DND-41 (cell line): ENCODE measurements at regions not wholly inside any gene's neighbourhood (a gene's known extent, or its start where the extent isn't known, plus 50 kb on each side); places are given as distances from the start of the nearest gene placed in this dataset.

ENCODE experiments used
- CTCF ChIP-seq: IDR thresholded peaks from 2 replicates; pipeline ENCODE4 v1.5.1; 2012; ENCODE audit warnings: borderline replicate concordance, low read length, moderate library complexity, mild to moderate bottlenecking; ENCODE audit not compliant: poor library complexity, severe bottlenecking; ENCODE audit errors: extremely low read depth
- EZH2 ChIP-seq: IDR thresholded peaks from 3 replicates; pipeline ENCODE4 v1.6.1; 2012; ENCODE audit warnings: borderline replicate concordance, low read depth, mild to moderate bottlenecking, moderate library complexity, low read length, inconsistent platforms; ENCODE audit not compliant: severe bottlenecking

- no peak for TF ChIP-seq CTCF
- TF ChIP-seq EZH2: no peak
Observed at GRCh38 chr18:5626130-5626880, 82.5 kb upstream of the EPB41L3 start.
